Nephron (organoid): ENCODE measurements at regions not wholly inside any gene's neighbourhood (a gene's known extent, or its start where the extent isn't known, plus 50 kb on each side); places are given as distances from the start of the nearest gene placed in this dataset.

ENCODE experiments used
- H3K27ac Mint-ChIP-seq, 3 experiments: 2 replicates each; pipeline ENCODE4 v1.8.0; 2020; ENCODE audit warnings: mixed read lengths in 3 of 3, mild to moderate bottlenecking in 2 of 3, moderate library complexity in 1 of 3
- H3K27me3 Mint-ChIP-seq: 2 replicates; pipeline ENCODE4 v1.8.0; 2021; ENCODE audit warnings: low read depth, mild to moderate bottlenecking, moderate library complexity, mixed read lengths
- H3K36me3 Mint-ChIP-seq: 2 replicates; pipeline ENCODE4 v1.8.0; 2020; ENCODE audit warnings: low read depth, mixed read lengths
- H3K4me1 Mint-ChIP-seq: 2 replicates; pipeline ENCODE4 v1.8.0; 2020; ENCODE audit warnings: mixed read lengths
- H3K4me3 Mint-ChIP-seq, 3 experiments: 2 replicates each; pipeline ENCODE4 v1.8.0; 2020; ENCODE audit warnings: mild to moderate bottlenecking in 3 of 3, mixed read lengths in 3 of 3, moderate library complexity in 2 of 3
- H3K9me3 Mint-ChIP-seq: 2 replicates; pipeline ENCODE4 v1.8.0; 2020; ENCODE audit warnings: mixed read lengths
- TF ChIP-seq, protein P1 (sequence below), 3 experiments: fragments of 200-600 bp; sonication (generic); IDR thresholded peaks; one replicate each; pipeline ENCODE4 v1.5.0; 2021; ENCODE audit warnings: antibody characterized with exemption in 3 of 3; ENCODE audit not compliant: unreplicated experiment in 3 of 3

DNA sequence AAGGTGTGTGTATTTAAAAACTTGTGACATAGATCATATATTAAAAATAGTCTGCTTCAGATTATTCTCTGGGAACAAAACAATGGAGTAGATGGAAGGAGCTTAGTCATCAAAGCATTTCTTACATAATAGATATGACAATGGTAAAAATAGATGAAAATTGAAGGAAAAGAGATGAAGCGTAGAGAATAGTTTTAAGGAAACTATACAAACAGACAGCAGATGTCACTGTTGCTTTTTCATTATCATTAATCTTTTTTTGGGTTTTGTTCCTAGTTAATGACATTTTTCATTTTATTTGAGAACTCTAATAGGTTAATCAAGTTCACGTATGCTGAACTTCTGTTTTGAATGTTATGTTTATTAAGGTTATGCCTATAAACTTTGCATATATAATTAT lies 149.2 kb upstream of the FBXO33 start:
- TF ChIP-seq, protein P1, sequence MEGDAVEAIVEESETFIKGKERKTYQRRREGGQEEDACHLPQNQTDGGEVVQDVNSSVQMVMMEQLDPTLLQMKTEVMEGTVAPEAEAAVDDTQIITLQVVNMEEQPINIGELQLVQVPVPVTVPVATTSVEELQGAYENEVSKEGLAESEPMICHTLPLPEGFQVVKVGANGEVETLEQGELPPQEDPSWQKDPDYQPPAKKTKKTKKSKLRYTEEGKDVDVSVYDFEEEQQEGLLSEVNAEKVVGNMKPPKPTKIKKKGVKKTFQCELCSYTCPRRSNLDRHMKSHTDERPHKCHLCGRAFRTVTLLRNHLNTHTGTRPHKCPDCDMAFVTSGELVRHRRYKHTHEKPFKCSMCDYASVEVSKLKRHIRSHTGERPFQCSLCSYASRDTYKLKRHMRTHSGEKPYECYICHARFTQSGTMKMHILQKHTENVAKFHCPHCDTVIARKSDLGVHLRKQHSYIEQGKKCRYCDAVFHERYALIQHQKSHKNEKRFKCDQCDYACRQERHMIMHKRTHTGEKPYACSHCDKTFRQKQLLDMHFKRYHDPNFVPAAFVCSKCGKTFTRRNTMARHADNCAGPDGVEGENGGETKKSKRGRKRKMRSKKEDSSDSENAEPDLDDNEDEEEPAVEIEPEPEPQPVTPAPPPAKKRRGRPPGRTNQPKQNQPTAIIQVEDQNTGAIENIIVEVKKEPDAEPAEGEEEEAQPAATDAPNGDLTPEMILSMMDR (IDR thresholded peaks at IDR 0.05; ENCODE audit: unreplicated experiment in 3 of 3) = peak; percentile 14 to 52 (median 32)
- H3K4me1 Mint-ChIP-seq = no peaks in the 10 kb centered on the region
- H3K36me3 Mint-ChIP-seq = no peaks in the 10 kb centered on the region
- H3K27ac Mint-ChIP-seq = no peak overlapping the region
- peaks cover 5% of the 10 kb centered on the region for H3K9me3 Mint-ChIP-seq
- no peak overlapping the region for H3K4me3 Mint-ChIP-seq
- H3K27me3 Mint-ChIP-seq = no peaks in the 10 kb centered on the region

DNA sequence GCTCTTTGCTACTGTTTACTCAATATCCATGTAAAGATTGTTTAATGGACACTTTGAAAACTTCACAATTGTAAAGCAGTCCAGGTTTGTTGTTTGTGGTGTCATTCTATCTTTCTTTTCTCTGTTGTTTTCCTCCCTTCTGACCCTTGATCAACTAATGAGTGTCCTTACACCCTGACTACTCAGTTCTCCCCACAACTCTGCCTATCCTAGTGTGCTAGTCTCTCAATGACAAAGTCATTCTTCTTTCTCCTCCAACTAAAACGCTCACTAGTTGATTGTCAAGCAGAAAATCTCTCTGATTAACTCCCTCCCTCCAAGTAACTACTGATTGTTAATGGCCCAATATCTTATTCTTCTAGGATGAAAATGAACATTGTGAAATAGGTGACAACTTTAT lies 148.5 kb upstream of the FBXO33 start:
- TF ChIP-seq, protein P1 (IDR thresholded peaks at IDR 0.05; ENCODE audit: unreplicated experiment in 3 of 3) = no peak
- H3K4me1 Mint-ChIP-seq = no peaks in the 10 kb centered on the region
- H3K9me3 Mint-ChIP-seq = peaks cover 8% of the 10 kb centered on the region
- no peaks in the 10 kb centered on the region for H3K36me3 Mint-ChIP-seq
- H3K27ac Mint-ChIP-seq = no peak overlapping the region
- H3K27me3 Mint-ChIP-seq = no peaks in the 10 kb centered on the region
- no peak overlapping the region for H3K4me3 Mint-ChIP-seq

DNA sequence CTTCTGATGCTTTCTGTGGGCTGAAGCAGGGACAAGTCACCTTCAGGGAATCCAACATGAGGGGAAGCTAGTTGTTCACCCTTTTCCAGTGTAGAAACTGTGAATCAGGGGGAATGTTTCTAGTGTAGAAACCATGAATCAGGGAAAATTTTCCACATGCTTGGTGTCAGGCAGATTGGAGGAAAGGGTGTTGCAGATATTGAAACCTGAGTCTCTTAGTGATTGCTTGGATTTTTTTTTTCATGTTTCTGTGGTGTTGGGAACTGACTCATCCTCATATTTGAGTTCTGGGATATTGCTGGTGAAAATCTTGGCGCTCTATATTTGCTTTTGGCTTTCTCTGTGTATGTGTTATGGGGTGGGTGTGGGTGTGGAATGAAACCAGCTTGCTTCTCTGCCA lies 144.5 kb upstream of the FBXO33 start:
- no peak overlapping the region for H3K27ac Mint-ChIP-seq
- H3K36me3 Mint-ChIP-seq = no peaks in the 10 kb centered on the region
- H3K9me3 Mint-ChIP-seq = peaks cover 21% of the 10 kb centered on the region
- no peaks in the 10 kb centered on the region for H3K4me1 Mint-ChIP-seq
- TF ChIP-seq, protein P1 (IDR thresholded peaks at IDR 0.05; ENCODE audit: unreplicated experiment in 3 of 3) = no peak
- no peak overlapping the region for H3K4me3 Mint-ChIP-seq
- no peaks in the 10 kb centered on the region for H3K27me3 Mint-ChIP-seq

DNA sequence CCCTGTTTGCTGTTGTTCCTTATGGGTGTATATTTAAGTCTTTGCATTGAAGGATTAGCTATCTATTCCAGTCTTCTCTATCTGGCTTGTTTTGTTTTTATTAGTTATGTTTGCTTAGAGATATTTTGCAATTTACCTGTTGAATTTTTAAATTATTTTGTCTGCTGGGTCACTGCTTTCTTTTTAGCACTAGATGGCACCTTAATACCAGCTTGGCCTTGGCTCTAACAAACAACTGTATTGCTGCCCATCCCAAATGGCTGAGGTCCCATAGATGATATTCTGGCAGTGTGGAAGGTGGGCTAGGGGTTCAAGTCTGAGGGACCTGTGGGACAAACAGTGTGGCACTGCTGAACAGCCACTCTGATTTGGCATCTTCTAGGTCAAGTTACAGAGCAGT lies 144.0 kb upstream of the FBXO33 start:
- no peak overlapping the region for H3K27ac Mint-ChIP-seq
- H3K9me3 Mint-ChIP-seq = peaks cover 22% of the 10 kb centered on the region
- no peaks in the 10 kb centered on the region for H3K4me1 Mint-ChIP-seq
- no peaks in the 10 kb centered on the region for H3K27me3 Mint-ChIP-seq
- no peaks in the 10 kb centered on the region for H3K36me3 Mint-ChIP-seq
- TF ChIP-seq, protein P1 (IDR thresholded peaks at IDR 0.05; ENCODE audit: unreplicated experiment in 3 of 3) = no peak
- no peak overlapping the region for H3K4me3 Mint-ChIP-seq

DNA sequence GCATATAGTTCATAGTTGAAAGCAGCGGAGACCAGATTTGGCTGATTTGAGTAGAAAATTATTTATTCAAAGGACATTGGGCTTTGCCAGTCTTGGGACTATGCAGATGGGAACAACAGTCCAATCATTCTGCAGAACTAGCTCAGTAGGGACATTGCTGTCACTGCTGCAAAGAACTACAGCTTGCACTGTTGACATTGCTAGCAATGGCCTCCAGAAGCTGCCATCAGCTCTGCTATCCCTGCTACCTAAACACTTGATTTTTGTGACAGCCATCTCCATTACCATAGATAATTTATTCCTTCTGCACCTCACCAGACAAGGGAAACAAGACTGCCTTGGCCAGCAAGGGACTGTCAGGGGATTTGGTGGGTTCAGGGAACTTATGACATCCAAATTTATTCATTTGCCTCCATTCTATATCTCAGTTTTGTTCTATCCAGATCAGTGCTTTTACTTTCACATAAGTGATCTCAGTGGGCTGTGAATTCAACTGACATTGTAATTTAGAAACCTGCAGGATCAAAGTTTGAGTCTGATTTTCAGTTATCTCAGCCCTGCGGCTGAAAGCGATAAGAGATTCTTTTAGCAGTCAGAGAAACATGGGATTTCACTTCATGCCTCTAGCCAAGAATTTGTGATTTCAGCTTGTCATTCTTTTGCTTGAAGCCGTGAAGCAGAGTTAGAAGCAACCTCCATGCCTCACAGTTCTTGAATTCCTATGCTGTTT lies 136.7 kb upstream of the FBXO33 start:
- no peaks in the 10 kb centered on the region for H3K4me1 Mint-ChIP-seq
- H3K4me3 Mint-ChIP-seq = no peak overlapping the region
- H3K27ac Mint-ChIP-seq = no peak overlapping the region
- H3K36me3 Mint-ChIP-seq = no peaks in the 10 kb centered on the region
- TF ChIP-seq, protein P1 (IDR thresholded peaks at IDR 0.05; ENCODE audit: unreplicated experiment in 3 of 3) = no peak
- peaks cover 16% of the 10 kb centered on the region for H3K9me3 Mint-ChIP-seq
- H3K27me3 Mint-ChIP-seq = no peaks in the 10 kb centered on the region

DNA sequence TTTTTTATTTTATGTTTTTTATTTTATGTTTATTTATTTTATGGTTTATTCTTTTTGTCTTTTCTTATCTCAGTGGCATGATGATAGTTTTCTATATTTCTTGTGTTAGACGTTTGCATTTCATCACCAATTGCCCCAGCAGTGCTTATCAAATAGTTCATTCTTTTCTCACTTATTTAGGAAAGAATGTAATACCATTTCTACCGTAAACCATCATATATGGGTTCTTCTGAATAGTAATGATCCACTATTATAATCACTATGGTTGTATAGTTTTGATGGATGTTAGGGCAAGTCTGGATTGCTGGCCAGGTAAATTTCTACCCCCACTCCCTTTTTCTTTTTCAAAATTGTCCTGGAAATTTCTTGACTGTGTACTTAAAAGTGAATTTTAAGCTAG lies 134.6 kb upstream of the FBXO33 start:
- Mint-ChIP-seq H3K4me1 (no peaks in the 10 kb centered on the region), H3K27ac (no peak overlapping the region), H3K4me3 (no peak overlapping the region), H3K9me3 (peaks cover 7% of the 10 kb centered on the region), H3K27me3 (no peaks in the 10 kb centered on the region), H3K36me3 (no peaks in the 10 kb centered on the region)
- TF ChIP-seq, protein P1 (IDR thresholded peaks at IDR 0.05; ENCODE audit: unreplicated experiment in 3 of 3) = no peak
